GM19467 (cell line): ENCODE measurements at regions not wholly inside any gene's neighbourhood (a gene's known extent, or its start where the extent isn't known, plus 50 kb on each side); places are given as distances from the start of the nearest gene placed in this dataset.

Experiments
- ATAC-seq: cut with Tn5 transposase; IDR thresholded peaks from one replicate; pipeline ENCODE4 v1.9.1; 2021; ENCODE audit warnings: mild to moderate bottlenecking, moderate library complexity; ENCODE audit not compliant: unreplicated experiment

- no peak for ATAC-seq
These were observed 93.4 kb downstream of the ABHD5 start for GRCh38 chr3:43783987-43784639.

GRCh38 chr3:43784640-43785011 lies 93.9 kb downstream of the ABHD5 start:
- no peak for ATAC-seq

- ATAC-seq = no peak
These were observed 94.8 kb downstream of the ABHD5 start for GRCh38 chr3:43785551-43785950.

- ATAC-seq = no peak
These were observed 95.4 kb downstream of the ABHD5 start for GRCh38 chr3:43786102-43786501.

GRCh38 chr3:43786526-43787305 lies 96.0 kb downstream of the ABHD5 start:
- ATAC-seq = no peak

GRCh38 chr3:43787330-43787729 lies 96.6 kb downstream of the ABHD5 start:
- ATAC-seq = no peak

- no peak for ATAC-seq
These were observed 98.3 kb downstream of the ABHD5 start for GRCh38 chr3:43789028-43789427.

GRCh38 chr3:43790060-43790459 lies 99.3 kb downstream of the ABHD5 start:
- ATAC-seq = no peak

GRCh38 chr3:43790476-43790875 lies 99.7 kb downstream of the ABHD5 start:
- ATAC-seq = no peak

- no peak for ATAC-seq
These were observed 100.5 kb downstream of the ABHD5 start for GRCh38 chr3:43791246-43791645.

- no peak for ATAC-seq
These were observed 102.2 kb downstream of the ABHD5 start for GRCh38 chr3:43792904-43793303.

GRCh38 chr3:43793648-43794372 lies 103.1 kb downstream of the ABHD5 start:
- no peak for ATAC-seq

GRCh38 chr3:43794776-43795175 lies 104.0 kb downstream of the ABHD5 start:
- ATAC-seq = no peak

GRCh38 chr3:43795491-43795890 lies 104.8 kb downstream of the ABHD5 start:
- ATAC-seq = no peak

GRCh38 chr3:43796041-43796596 lies 105.4 kb downstream of the ABHD5 start:
- no peak for ATAC-seq

GRCh38 chr3:43797794-43798193 lies 107.1 kb downstream of the ABHD5 start:
- ATAC-seq = no peak

GRCh38 chr3:43810797-43811196 lies 120.1 kb downstream of the ABHD5 start:
- no peak for ATAC-seq

- ATAC-seq = no peak
These were observed 123.7 kb downstream of the ABHD5 start for GRCh38 chr3:43814461-43814860.

GRCh38 chr3:43816372-43816771 lies 125.6 kb downstream of the ABHD5 start:
- ATAC-seq = no peak

- ATAC-seq = no peak
These were observed 126.3 kb downstream of the ABHD5 start for GRCh38 chr3:43817064-43817463.

GRCh38 chr3:43817825-43818224 lies 127.1 kb downstream of the ABHD5 start:
- ATAC-seq = no peak

- no peak for ATAC-seq
These were observed 127.5 kb downstream of the ABHD5 start for GRCh38 chr3:43818229-43818628.
